Esophagus squamous epithelium (tissue), 4 donors: ENCODE measurements at regions not wholly inside any gene's neighbourhood (a gene's known extent, or its start where the extent isn't known, plus 50 kb on each side); places are given as distances from the start of the nearest gene placed in this dataset.

Experiments
- POLR2A ChIP-seq, 4 donors: fragments of 450-650 bp; IDR thresholded peaks; one replicate each; pipeline ENCODE4 v1.6.1; 2017; ENCODE audit warnings: antibody characterized with exemption in 4 of 4, mild to moderate bottlenecking in 4 of 4, moderate library complexity in 3 of 4
- TF ChIP-seq, protein P1 (sequence below), 6 experiments: fragments of 450-650 bp in 4 of 6; fragments of 200-600 bp in 2 of 6; sonication (generic) in 2 of 6; IDR thresholded peaks; one replicate each; pipeline ENCODE4 v1.5.1; 2016 to 2019; ENCODE audit warnings: antibody characterized with exemption in 6 of 6, mild to moderate bottlenecking in 4 of 6, moderate library complexity in 4 of 6

GRCh38 chr6:163647624-163648023 lies 233.1 kb downstream of the QKI start:
- TF ChIP-seq, protein P1, sequence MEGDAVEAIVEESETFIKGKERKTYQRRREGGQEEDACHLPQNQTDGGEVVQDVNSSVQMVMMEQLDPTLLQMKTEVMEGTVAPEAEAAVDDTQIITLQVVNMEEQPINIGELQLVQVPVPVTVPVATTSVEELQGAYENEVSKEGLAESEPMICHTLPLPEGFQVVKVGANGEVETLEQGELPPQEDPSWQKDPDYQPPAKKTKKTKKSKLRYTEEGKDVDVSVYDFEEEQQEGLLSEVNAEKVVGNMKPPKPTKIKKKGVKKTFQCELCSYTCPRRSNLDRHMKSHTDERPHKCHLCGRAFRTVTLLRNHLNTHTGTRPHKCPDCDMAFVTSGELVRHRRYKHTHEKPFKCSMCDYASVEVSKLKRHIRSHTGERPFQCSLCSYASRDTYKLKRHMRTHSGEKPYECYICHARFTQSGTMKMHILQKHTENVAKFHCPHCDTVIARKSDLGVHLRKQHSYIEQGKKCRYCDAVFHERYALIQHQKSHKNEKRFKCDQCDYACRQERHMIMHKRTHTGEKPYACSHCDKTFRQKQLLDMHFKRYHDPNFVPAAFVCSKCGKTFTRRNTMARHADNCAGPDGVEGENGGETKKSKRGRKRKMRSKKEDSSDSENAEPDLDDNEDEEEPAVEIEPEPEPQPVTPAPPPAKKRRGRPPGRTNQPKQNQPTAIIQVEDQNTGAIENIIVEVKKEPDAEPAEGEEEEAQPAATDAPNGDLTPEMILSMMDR (IDR thresholded peaks at IDR 0.05), result no peak
- TF ChIP-seq POLR2A (IDR thresholded peaks at IDR 0.05), result no peak
